ENCODE measurements at regions not wholly inside any gene's neighbourhood (a gene's known extent, or its start where the extent isn't known, plus 50 kb on each side); places are given as distances from the start of the nearest gene placed in this dataset.

DNA sequence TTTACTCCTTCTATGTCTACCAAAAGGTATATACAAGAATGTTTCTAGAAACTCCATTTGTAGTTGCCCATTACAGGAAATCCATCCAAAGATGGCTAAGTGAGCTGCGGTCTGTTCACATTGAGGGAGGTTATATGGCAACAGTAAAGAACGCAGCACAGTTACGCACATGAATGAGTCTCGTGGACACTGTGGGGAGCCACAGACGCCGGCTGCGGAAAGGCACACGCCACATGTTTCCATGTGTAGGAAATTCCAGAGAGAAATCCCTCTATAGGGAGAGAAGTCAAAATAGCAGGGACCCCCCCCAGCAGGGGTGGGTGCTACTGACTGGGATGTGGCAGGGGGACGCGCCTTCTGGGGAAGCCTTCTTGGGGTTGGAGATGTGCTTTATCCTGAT is 139.0 kb upstream of the NCOR2 start:
- Histone ChIP-seq H3K27me3 (ENCODE audit: control insufficient read depth, insufficient read depth, low read length, poor library complexity, severe bottlenecking) (no peaks in the 10 kb centered on the region), H3K4me1 (ENCODE audit: control insufficient read depth, insufficient read depth, low read length) (no peaks in the 10 kb centered on the region), H3K36me3 (ENCODE audit: control insufficient read depth, insufficient read depth, low read length) (no peaks in the 10 kb centered on the region), H3K9me3 (ENCODE audit: control insufficient read depth, low read length) (no peaks in the 10 kb centered on the region), H3K9ac (ENCODE audit: extremely low read depth, low read length, poor library complexity, severe bottlenecking) (no peak overlapping the region), H3K4me3 (ENCODE audit: low read length) (no peak overlapping the region), H3K27ac (ENCODE audit: low read depth, low read length) (no peak overlapping the region)
- H3K9me3 Mint-ChIP-seq, result peaks cover 7% of the 10 kb centered on the region
- DNase-seq, result no peak
- H3K4me1 Mint-ChIP-seq, result peaks cover 5% of the 10 kb centered on the region
- TF ChIP-seq, protein P1, sequence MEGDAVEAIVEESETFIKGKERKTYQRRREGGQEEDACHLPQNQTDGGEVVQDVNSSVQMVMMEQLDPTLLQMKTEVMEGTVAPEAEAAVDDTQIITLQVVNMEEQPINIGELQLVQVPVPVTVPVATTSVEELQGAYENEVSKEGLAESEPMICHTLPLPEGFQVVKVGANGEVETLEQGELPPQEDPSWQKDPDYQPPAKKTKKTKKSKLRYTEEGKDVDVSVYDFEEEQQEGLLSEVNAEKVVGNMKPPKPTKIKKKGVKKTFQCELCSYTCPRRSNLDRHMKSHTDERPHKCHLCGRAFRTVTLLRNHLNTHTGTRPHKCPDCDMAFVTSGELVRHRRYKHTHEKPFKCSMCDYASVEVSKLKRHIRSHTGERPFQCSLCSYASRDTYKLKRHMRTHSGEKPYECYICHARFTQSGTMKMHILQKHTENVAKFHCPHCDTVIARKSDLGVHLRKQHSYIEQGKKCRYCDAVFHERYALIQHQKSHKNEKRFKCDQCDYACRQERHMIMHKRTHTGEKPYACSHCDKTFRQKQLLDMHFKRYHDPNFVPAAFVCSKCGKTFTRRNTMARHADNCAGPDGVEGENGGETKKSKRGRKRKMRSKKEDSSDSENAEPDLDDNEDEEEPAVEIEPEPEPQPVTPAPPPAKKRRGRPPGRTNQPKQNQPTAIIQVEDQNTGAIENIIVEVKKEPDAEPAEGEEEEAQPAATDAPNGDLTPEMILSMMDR (conservative IDR thresholded peaks at IDR 0.05), result no peak
- H3K27me3 Mint-ChIP-seq (ENCODE audit: insufficient read depth), result no peaks in the 10 kb centered on the region
- no peaks in the 10 kb centered on the region for H3K36me3 Mint-ChIP-seq (ENCODE audit: low read depth)
- WGBS, 2 experiments (ENCODE audit: insufficient coverage in 1 of 2, insufficient read length in 1 of 2), result 96 to 100% methylated on average over 3 to 8 of the region's 10 CpGs
- H3K27ac Mint-ChIP-seq, result no peak overlapping the region
- no peak overlapping the region for H3K4me3 Mint-ChIP-seq

DNA sequence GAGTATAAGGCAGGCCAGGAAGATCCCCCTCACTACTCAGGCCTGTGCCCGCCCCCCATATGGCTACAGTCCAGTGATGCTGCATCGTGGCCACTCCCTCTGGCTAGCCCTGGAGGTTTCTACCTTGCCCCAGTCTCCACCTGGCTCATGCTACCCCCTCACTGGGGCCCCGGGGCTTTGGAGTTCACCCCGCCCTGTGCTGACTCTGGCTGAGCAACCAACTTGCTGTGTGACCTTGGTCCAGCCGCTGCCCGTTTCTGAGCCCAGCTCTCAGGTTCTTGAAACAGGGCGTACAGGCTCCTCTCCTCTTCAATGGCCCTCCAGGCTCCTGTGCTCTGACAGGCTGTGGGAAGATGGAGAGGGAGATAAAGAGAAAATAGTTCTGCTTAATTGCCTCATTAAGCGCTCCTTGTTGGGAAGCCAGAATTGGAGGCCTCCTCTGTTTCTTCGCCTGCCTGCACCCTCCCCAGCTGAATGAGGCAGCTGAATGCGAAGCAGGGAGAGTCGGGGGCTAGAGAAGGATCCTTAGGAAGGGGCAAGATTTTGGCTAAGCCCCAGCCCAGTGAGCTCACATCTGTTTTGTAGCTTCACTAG is 138.2 kb upstream of the NCOR2 start:
- DNase-seq, result no peak
- Histone ChIP-seq H3K9ac (ENCODE audit: extremely low read depth, low read length, poor library complexity, severe bottlenecking) (no peak overlapping the region), H3K9me3 (ENCODE audit: control insufficient read depth, low read length) (no peaks in the 10 kb centered on the region), H3K27me3 (ENCODE audit: control insufficient read depth, insufficient read depth, low read length, poor library complexity, severe bottlenecking) (no peaks in the 10 kb centered on the region), H3K4me1 (ENCODE audit: control insufficient read depth, insufficient read depth, low read length) (peaks cover 4% of the 10 kb centered on the region), H3K36me3 (ENCODE audit: control insufficient read depth, insufficient read depth, low read length) (no peaks in the 10 kb centered on the region), H3K4me3 (ENCODE audit: low read length) (no peak overlapping the region), H3K27ac (ENCODE audit: low read depth, low read length) (no peak overlapping the region)
- H3K27ac Mint-ChIP-seq, result no peak overlapping the region
- no peak overlapping the region for H3K4me3 Mint-ChIP-seq
- peaks cover 11% of the 10 kb centered on the region for H3K4me1 Mint-ChIP-seq
- 89 to 96% methylated on average over 7 to 11 of the region's 11 CpGs for WGBS, 2 experiments (ENCODE audit: insufficient coverage in 1 of 2, insufficient read length in 1 of 2)
- no peaks in the 10 kb centered on the region for H3K27me3 Mint-ChIP-seq (ENCODE audit: insufficient read depth)
- H3K36me3 Mint-ChIP-seq (ENCODE audit: low read depth), result no peaks in the 10 kb centered on the region
- TF ChIP-seq, protein P1 (conservative IDR thresholded peaks at IDR 0.05), result no peak
- peaks cover 7% of the 10 kb centered on the region for H3K9me3 Mint-ChIP-seq

DNA sequence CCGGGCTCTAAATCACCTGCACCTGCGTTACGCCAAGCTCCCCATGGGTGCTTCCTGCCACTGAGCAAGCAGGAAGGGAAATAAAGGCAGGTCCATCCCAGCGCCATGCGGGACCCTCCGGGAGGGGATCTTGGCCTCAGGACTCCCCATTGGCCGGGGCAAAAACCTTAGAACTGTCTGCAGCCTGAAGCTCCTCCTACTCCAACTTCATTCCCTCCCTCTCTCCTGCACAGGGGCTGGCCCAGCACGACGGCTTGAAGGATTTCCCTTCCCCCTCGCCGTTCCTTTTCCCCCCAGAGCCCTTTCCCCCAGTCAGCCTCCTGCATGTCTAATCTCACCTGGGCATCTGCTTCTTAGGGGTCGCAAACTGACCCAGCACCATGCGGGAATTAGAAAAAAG is 137.2 kb upstream of the NCOR2 start:
- Histone ChIP-seq H3K4me1 (ENCODE audit: control insufficient read depth, insufficient read depth, low read length) (peaks cover 6% of the 10 kb centered on the region), H3K9ac (ENCODE audit: extremely low read depth, low read length, poor library complexity, severe bottlenecking) (no peak overlapping the region), H3K27me3 (ENCODE audit: control insufficient read depth, insufficient read depth, low read length, poor library complexity, severe bottlenecking) (no peaks in the 10 kb centered on the region), H3K36me3 (ENCODE audit: control insufficient read depth, insufficient read depth, low read length) (no peaks in the 10 kb centered on the region), H3K4me3 (ENCODE audit: low read length) (no peak overlapping the region), H3K9me3 (ENCODE audit: control insufficient read depth, low read length) (no peaks in the 10 kb centered on the region), H3K27ac (ENCODE audit: low read depth, low read length) (no peak overlapping the region)
- 87 to 100% methylated on average over 4 to 13 of the region's 13 CpGs for WGBS, 2 experiments (ENCODE audit: insufficient coverage in 1 of 2, insufficient read length in 1 of 2)
- Mint-ChIP-seq H3K4me3 (no peak overlapping the region), H3K9me3 (peaks cover 7% of the 10 kb centered on the region), H3K27me3 (ENCODE audit: insufficient read depth) (no peaks in the 10 kb centered on the region), H3K27ac (no peak overlapping the region), H3K4me1 (peaks cover 12% of the 10 kb centered on the region), H3K36me3 (ENCODE audit: low read depth) (no peaks in the 10 kb centered on the region)
- no peak for DNase-seq
- TF ChIP-seq, protein P1 (conservative IDR thresholded peaks at IDR 0.05), result no peak

All from endodermal cell (in vitro differentiated cells).